HG02870 (cell line): ENCODE measurements at regions not wholly inside any gene's neighbourhood (a gene's known extent, or its start where the extent isn't known, plus 50 kb on each side); places are given as distances from the start of the nearest gene placed in this dataset.

Experiments used
- ATAC-seq: cut with Tn5 transposase; IDR thresholded peaks from one replicate; pipeline ENCODE4 v1.9.1; 2021; ENCODE audit warnings: mild to moderate bottlenecking, moderate library complexity; ENCODE audit not compliant: unreplicated experiment

GRCh38 chr4:171202908-171203307 lies 610.3 kb upstream of the GALNTL6 start:
- ATAC-seq, result no peak

GRCh38 chr4:171186700-171187099 lies 626.5 kb upstream of the GALNTL6 start:
- ATAC-seq, result no peak

- ATAC-seq, result no peak
Measured at GRCh38 chr4:171181090-171181489, 632.1 kb upstream of the GALNTL6 start.

GRCh38 chr4:171170671-171171070 lies 642.5 kb upstream of the GALNTL6 start:
- no peak for ATAC-seq

GRCh38 chr4:171169396-171169795 lies 643.8 kb upstream of the GALNTL6 start:
- ATAC-seq, result no peak

GRCh38 chr4:171162478-171162877 lies 650.7 kb upstream of the GALNTL6 start:
- no peak for ATAC-seq

GRCh38 chr4:171157462-171158082 lies 655.6 kb upstream of the GALNTL6 start:
- ATAC-seq, result no peak

- no peak for ATAC-seq
Measured at GRCh38 chr4:171142639-171143038, 670.6 kb upstream of the GALNTL6 start.

- no peak for ATAC-seq
Measured at GRCh38 chr4:171142045-171142444, 671.2 kb upstream of the GALNTL6 start.

- no peak for ATAC-seq
Measured at GRCh38 chr4:171130256-171130801, 682.9 kb upstream of the GALNTL6 start.

- ATAC-seq, result no peak
Measured at GRCh38 chr4:171118091-171118490, 695.1 kb upstream of the GALNTL6 start.

- ATAC-seq, result no peak
Measured at GRCh38 chr4:171117457-171117856, 695.7 kb upstream of the GALNTL6 start.

- no peak for ATAC-seq
Measured at GRCh38 chr4:171101845-171102244, 711.4 kb upstream of the GALNTL6 start.

GRCh38 chr4:171087089-171087488 lies 726.1 kb upstream of the GALNTL6 start:
- no peak for ATAC-seq

GRCh38 chr4:171067422-171067821 lies 745.8 kb upstream of the GALNTL6 start:
- ATAC-seq, result no peak

GRCh38 chr4:171049380-171049779 lies 763.8 kb upstream of the GALNTL6 start:
- ATAC-seq, result no peak

GRCh38 chr4:171042989-171043524 lies 770.1 kb upstream of the GALNTL6 start:
- no peak for ATAC-seq

- peak; percentile 55 for ATAC-seq
Measured at GRCh38 chr4:171035909-171036308, 777.3 kb upstream of the GALNTL6 start.

- ATAC-seq, result no peak
Measured at GRCh38 chr4:171031338-171031737, 781.9 kb upstream of the GALNTL6 start.

GRCh38 chr4:171025776-171026175 lies 787.4 kb upstream of the GALNTL6 start:
- no peak for ATAC-seq

GRCh38 chr4:171025343-171025742 lies 787.9 kb upstream of the GALNTL6 start:
- no peak for ATAC-seq

GRCh38 chr4:171024720-171025303 lies 788.4 kb upstream of the GALNTL6 start:
- no peak for ATAC-seq
